OCI-LY3 (cell line): ENCODE measurements at regions not wholly inside any gene's neighbourhood (a gene's known extent, or its start where the extent isn't known, plus 50 kb on each side); places are given as distances from the start of the nearest gene placed in this dataset.
"Not testable (repeated sequence)": the region's sequence is repeated elsewhere in the genome, so short reads cannot be mapped to it uniquely, and the experiment has no call there.

Experiments used
- H2AFZ ChIP-seq: fragments of 200-600, 300-600 bp; shearing (Covaris generic); 2 replicates; pipeline ENCODE4 v1.6.0; 2014; ENCODE audit warnings: antibody characterized with exemption, low read depth, low read length
- H3K27ac ChIP-seq: fragments of 200-600, 300-600 bp; sonication (generic); 2 replicates; pipeline ENCODE4 v1.5.1; 2014; ENCODE audit warnings: mild to moderate bottlenecking, low read length, moderate library complexity, mixed read lengths
- H3K27me3 ChIP-seq: fragments of 200-600, 300-600 bp; sonication (generic); 2 replicates; pipeline ENCODE4 v1.6.1; 2014; ENCODE audit warnings: low read depth, low read length, mixed read lengths
- H3K36me3 ChIP-seq: fragments of 200-600, 300-600 bp; sonication (generic); replicated peaks from 2 replicates; pipeline ENCODE3; 2014; ENCODE audit warnings: low read depth, low read length, mixed read lengths
- H3K4me1 ChIP-seq: fragments of 300-600, 200-600 bp; sonication (generic); 2 replicates; pipeline ENCODE4 v1.6.1; 2014; ENCODE audit warnings: low read length, mixed read lengths
- H3K4me2 ChIP-seq: fragments of 200-600, 300-600 bp; sonication (generic); 2 replicates; pipeline ENCODE4 v1.6.1; 2014; ENCODE audit warnings: low read length, mixed read lengths
- H3K4me3 ChIP-seq: fragments of 300-600, 200-600 bp; sonication (generic); 2 replicates; pipeline ENCODE4 v1.5.1; 2014; ENCODE audit warnings: antibody characterized with exemption, mild to moderate bottlenecking, low read length, moderate library complexity
- H3K79me2 ChIP-seq: fragments of 300-600, 200-600 bp; shearing (Covaris generic); 2 replicates; pipeline ENCODE4 v1.6.1; 2014; ENCODE audit warnings: mild to moderate bottlenecking, low read length, mixed read lengths
- H3K9ac ChIP-seq: fragments of 300-600, 200-600 bp; shearing (Covaris generic); 2 replicates; pipeline ENCODE4 v1.6.0; 2014; ENCODE audit warnings: mild to moderate bottlenecking, low read length, moderate library complexity
- H3K9me3 ChIP-seq: fragments of 200-600, 300-600 bp; shearing (Covaris generic); 2 replicates; pipeline ENCODE4 v1.6.1; 2014; ENCODE audit warnings: low read length, mixed read lengths; ENCODE audit not compliant: insufficient read depth
- H4K20me1 ChIP-seq: fragments of 200-600, 300-600 bp; sonication (generic); 2 replicates; pipeline ENCODE4 v1.6.1; 2016; ENCODE audit warnings: low read length, mixed read lengths; ENCODE audit not compliant: insufficient read depth
- EZH2phosphoT487 ChIP-seq: fragments of 200-600 bp; shearing (Covaris generic); IDR thresholded peaks from 2 replicates; pipeline ENCODE4 v1.6.1; 2018; ENCODE audit warnings: antibody characterized with exemption, mixed run types, low read depth
- TF ChIP-seq, protein P1 (sequence below): fragments of 200-600, 300-600 bp; sonication (generic); IDR thresholded peaks from 2 replicates; pipeline ENCODE4 v1.5.1; 2014; ENCODE audit warnings: antibody characterized with exemption, low read length, low read depth

DNA sequence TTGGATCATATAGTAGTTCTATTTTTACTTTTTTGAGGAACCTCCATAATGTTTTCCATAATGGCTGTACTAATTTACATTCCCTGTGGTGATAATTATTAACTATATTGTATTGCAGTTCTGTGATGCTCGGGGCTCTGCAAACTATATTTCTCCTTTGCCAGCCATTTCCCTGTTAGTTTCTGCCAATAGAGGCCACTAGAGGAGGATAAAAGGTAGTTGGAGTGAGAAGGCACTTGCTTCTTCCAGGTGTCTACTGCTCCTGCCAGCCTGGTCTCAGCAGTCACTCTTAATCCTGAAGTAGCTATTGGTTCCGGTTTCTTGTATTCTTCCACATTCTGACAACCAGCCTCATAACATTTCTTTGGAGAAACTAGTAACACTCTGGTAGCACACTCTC, 233.9 kb upstream of the GBE1 start:
- Histone ChIP-seq H3K36me3 (no peaks in the 10 kb centered on the region), H3K4me1 (no peaks in the 10 kb centered on the region), H3K9me3 (no peaks in the 10 kb centered on the region), H3K4me3 (no peak overlapping the region), H3K4me2 (no peak overlapping the region), H3K27ac (no peak overlapping the region), H3K9ac (no peak overlapping the region), H2AFZ (no peak overlapping the region), H3K27me3 (no peaks in the 10 kb centered on the region), H3K79me2 (no peaks in the 10 kb centered on the region), H4K20me1 (no peaks in the 10 kb centered on the region)
- TF ChIP-seq EZH2phosphoT487, result no peak
- TF ChIP-seq, protein P1, sequence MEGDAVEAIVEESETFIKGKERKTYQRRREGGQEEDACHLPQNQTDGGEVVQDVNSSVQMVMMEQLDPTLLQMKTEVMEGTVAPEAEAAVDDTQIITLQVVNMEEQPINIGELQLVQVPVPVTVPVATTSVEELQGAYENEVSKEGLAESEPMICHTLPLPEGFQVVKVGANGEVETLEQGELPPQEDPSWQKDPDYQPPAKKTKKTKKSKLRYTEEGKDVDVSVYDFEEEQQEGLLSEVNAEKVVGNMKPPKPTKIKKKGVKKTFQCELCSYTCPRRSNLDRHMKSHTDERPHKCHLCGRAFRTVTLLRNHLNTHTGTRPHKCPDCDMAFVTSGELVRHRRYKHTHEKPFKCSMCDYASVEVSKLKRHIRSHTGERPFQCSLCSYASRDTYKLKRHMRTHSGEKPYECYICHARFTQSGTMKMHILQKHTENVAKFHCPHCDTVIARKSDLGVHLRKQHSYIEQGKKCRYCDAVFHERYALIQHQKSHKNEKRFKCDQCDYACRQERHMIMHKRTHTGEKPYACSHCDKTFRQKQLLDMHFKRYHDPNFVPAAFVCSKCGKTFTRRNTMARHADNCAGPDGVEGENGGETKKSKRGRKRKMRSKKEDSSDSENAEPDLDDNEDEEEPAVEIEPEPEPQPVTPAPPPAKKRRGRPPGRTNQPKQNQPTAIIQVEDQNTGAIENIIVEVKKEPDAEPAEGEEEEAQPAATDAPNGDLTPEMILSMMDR, result peak; percentile 25; the same call in 1 of the 2 replicates

DNA sequence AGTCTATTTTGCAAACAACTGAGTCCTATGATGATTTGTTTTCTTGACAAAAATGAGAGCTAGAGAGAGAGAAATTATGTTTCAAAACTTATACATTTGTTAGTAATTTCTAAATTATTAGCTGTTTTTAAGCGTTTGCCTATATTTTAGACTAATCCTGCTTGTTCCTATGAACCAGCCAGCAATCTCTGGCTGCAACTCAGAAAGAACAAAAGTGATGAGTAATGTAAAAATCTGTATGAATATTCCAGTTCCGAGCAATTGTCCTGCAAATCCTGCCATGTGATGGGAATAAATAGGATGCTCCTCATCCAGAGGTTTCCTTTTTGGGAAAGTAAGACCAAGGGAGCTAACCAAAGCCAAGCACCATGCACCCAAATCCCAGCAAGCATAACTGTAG, 228.3 kb upstream of the GBE1 start:
- no peak overlapping the region for H3K9ac ChIP-seq
- no peaks in the 10 kb centered on the region for H3K4me1 ChIP-seq
- no peaks in the 10 kb centered on the region for H3K79me2 ChIP-seq
- no peak overlapping the region for H2AFZ ChIP-seq
- TF ChIP-seq, protein P1, result no peak
- no peak for TF ChIP-seq EZH2phosphoT487
- no peaks in the 10 kb centered on the region for H3K27me3 ChIP-seq
- no peaks in the 10 kb centered on the region for H3K9me3 ChIP-seq
- H3K4me2 ChIP-seq, result no peak overlapping the region
- H3K27ac ChIP-seq, result no peak overlapping the region
- no peaks in the 10 kb centered on the region for H4K20me1 ChIP-seq
- H3K4me3 ChIP-seq, result no peak overlapping the region
- no peaks in the 10 kb centered on the region for H3K36me3 ChIP-seq

DNA sequence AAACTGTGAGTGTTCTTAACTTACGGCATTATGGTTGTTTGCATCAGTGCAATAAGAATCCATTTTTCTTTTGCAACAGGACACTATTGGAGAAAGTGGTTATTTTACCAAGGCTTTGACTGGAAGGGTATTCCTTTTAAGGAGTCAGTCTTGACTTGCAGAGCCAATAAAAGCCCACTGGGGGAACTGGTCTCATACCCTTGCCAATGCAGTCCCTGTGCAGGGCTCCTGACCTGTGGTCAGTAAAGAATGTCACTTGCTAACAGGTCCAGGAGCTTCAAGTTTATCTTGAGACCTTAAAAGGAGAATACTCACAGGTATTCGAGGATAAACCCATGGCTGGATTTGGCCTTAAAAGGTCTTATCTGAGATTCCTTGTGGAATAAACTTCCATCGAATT, 227.8 kb upstream of the GBE1 start:
- H3K9me3 ChIP-seq, result no peaks in the 10 kb centered on the region
- no peak overlapping the region for H3K27ac ChIP-seq
- H3K4me3 ChIP-seq, result no peak overlapping the region
- no peak for TF ChIP-seq EZH2phosphoT487
- TF ChIP-seq, protein P1, result no peak
- H3K4me2 ChIP-seq, result no peak overlapping the region
- H3K4me1 ChIP-seq, result no peaks in the 10 kb centered on the region
- H3K79me2 ChIP-seq, result no peaks in the 10 kb centered on the region
- no peak overlapping the region for H2AFZ ChIP-seq
- no peaks in the 10 kb centered on the region for H3K36me3 ChIP-seq
- H3K27me3 ChIP-seq, result no peaks in the 10 kb centered on the region
- no peak overlapping the region for H3K9ac ChIP-seq
- no peaks in the 10 kb centered on the region for H4K20me1 ChIP-seq

DNA sequence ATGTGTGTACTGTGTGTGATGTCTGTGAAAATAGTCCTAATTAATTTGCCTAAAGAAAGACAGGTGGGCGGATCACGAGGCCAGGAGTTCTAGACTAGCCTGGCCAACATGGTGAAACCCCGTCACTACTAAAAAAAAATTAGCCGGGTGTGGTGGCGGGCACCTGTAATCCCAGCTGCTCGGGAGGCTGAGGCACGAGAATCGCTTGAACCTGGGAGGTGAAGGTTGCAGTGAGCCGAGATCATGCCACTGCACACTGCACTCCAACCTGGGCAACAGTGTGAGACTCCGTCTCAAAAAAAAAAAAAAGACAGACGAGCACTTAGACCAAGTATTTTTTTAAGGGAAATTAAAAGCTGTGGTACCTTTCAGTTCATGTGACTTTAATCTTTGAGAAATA, 226.0 kb upstream of the GBE1 start:
- not testable (repeated sequence) for H3K27ac ChIP-seq, H3K9ac ChIP-seq, H3K79me2 ChIP-seq, H3K9me3 ChIP-seq, H2AFZ ChIP-seq, H3K4me3 ChIP-seq, H3K27me3 ChIP-seq, H3K4me2 ChIP-seq, H4K20me1 ChIP-seq, H3K4me1 ChIP-seq, H3K36me3 ChIP-seq

DNA sequence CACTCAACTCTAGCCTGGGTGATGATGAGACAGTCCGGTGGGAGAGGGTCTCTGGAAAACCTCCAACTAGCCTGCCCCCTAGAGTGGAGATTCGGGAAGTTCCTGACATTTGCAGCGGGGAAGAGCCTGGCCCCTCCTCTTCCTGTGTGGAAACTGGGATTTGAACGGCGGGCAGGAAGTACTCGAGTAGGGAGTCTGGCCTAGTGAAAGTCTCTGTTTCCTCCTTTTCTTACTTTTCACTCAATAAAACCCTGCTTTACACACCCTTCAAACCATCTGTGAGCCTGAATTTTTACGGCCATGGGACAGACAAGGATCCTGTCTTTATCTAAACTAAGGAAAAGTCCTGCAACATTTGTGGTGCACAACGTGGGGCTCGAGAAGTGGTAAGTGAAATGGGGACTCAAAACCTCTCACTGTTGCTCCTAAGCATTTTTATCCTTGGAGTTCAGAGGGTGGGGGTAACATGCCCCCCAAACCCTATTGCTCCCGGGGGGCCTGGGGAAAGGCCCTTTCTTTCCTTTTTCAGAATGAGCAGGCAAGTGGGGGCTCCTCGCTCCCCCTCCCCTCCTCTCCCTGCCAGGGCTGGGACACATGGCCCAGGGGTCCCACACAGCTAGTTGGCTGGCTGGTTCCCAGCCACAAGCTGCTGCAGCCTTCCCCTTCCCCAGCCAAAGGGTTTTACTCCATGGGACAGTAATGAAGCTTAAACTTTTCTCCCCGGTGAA, 224.7 kb upstream of the GBE1 start:
- Histone ChIP-seq H3K4me1 (peaks cover 6% of the 10 kb centered on the region), H3K4me3 (no peak overlapping the region), H3K9ac (no peak overlapping the region), H3K9me3 (no peaks in the 10 kb centered on the region), H3K27ac (no peak overlapping the region), H3K79me2 (no peaks in the 10 kb centered on the region), H3K36me3 (no peaks in the 10 kb centered on the region), H3K4me2 (no peak overlapping the region), H3K27me3 (no peaks in the 10 kb centered on the region), H2AFZ (no peak overlapping the region), H4K20me1 (no peaks in the 10 kb centered on the region)
- TF ChIP-seq EZH2phosphoT487, result no peak
- TF ChIP-seq, protein P1, result no peak
